ENCODE measurements at regions not wholly inside any gene's neighbourhood (a gene's known extent, or its start where the extent isn't known, plus 50 kb on each side); places are given as distances from the start of the nearest gene placed in this dataset.

- no peak for TF ChIP-seq CTCF (IDR thresholded peaks at IDR 0.05)
- no peaks in the 10 kb centered on the region for H3K9me3 ChIP-seq (replicated peaks in 1 of 2; ENCODE audit: control insufficient read depth in 1 of 2, insufficient read depth in 1 of 2, low read length in 2 of 2)
- no CpG with 5 or more reads among the region's 2 CpGs for WGBS (ENCODE audit: insufficient coverage)
- Mint-ChIP-seq H3K27me3 (ENCODE audit: low read depth in 3 of 3) (no peaks in the 10 kb centered on the region), H3K36me3 (no peaks in the 10 kb centered on the region), H3K9me3 (peaks cover 0 to 2% (median 2%) of the 10 kb centered on the region in 7 donors), H3K27ac (no peak overlapping the region), H3K4me3 (no peak overlapping the region), H3K4me1 (peaks cover 8% of the 10 kb centered on the region)
- H3K36me3 ChIP-seq (replicated peaks in 1 of 2; ENCODE audit: control insufficient read depth in 1 of 2, insufficient read depth in 2 of 2, low read length in 2 of 2), result no peaks in the 10 kb centered on the region
- intact Hi-C loops (cut with micrococcal nuclease), result no loop called here
- H3K27me3 ChIP-seq (ENCODE audit: control insufficient read depth in 2 of 2, insufficient read depth in 2 of 2, low read length in 2 of 2), result no peaks in the 10 kb centered on the region
- H3K79me2 ChIP-seq (ENCODE audit: insufficient read depth, low read length), result no peaks in the 10 kb centered on the region
- H3K9ac ChIP-seq (ENCODE audit: insufficient read depth, low read length, poor library complexity, severe bottlenecking), result no peak overlapping the region
- no peaks in the 10 kb centered on the region for H3K4me1 ChIP-seq (ENCODE audit: control insufficient read depth in 1 of 2, insufficient read depth in 2 of 2, low read length in 2 of 2)
- no peak overlapping the region for H3K4me3 ChIP-seq (replicated peaks in 1 of 3; ENCODE audit: low read depth in 2 of 3, low read length in 3 of 3)
- H3K4me2 ChIP-seq (replicated peaks; ENCODE audit: extremely low read depth, low read length, poor library complexity, severe bottlenecking), result no peak overlapping the region
- H2AFZ ChIP-seq (ENCODE audit: insufficient read depth, low read depth, low read length, poor library complexity, severe bottlenecking), result no peak overlapping the region
- no peaks in the 10 kb centered on the region for H4K20me1 ChIP-seq (ENCODE audit: insufficient read depth, low read length)
- no peak overlapping the region for H3K27ac ChIP-seq (ENCODE audit: low read depth in 1 of 2, low read length in 2 of 2)
- no peak for DNase-seq
Measured at GRCh38 chr4:165613581-165613980, 234.8 kb downstream of the CPE start.

GRCh38 chr4:165620913-165621312 is 242.1 kb downstream of the CPE start:
- no peaks in the 10 kb centered on the region for H3K27me3 ChIP-seq (ENCODE audit: control insufficient read depth in 2 of 2, insufficient read depth in 2 of 2, low read length in 2 of 2)
- Mint-ChIP-seq H3K9me3 (peaks cover 0 to 13% (median 4%) of the 10 kb centered on the region in 7 donors), H3K36me3 (no peaks in the 10 kb centered on the region), H3K27me3 (ENCODE audit: low read depth in 3 of 3) (no peaks in the 10 kb centered on the region), H3K4me3 (no peak overlapping the region), H3K4me1 (no peaks in the 10 kb centered on the region), H3K27ac (no peak overlapping the region)
- H3K4me3 ChIP-seq (replicated peaks in 1 of 3; ENCODE audit: low read depth in 2 of 3, low read length in 3 of 3), result no peak overlapping the region
- no peaks in the 10 kb centered on the region for H3K4me1 ChIP-seq (ENCODE audit: control insufficient read depth in 1 of 2, insufficient read depth in 2 of 2, low read length in 2 of 2)
- H3K9me3 ChIP-seq (replicated peaks in 1 of 2; ENCODE audit: control insufficient read depth in 1 of 2, insufficient read depth in 1 of 2, low read length in 2 of 2), result no peaks in the 10 kb centered on the region
- H2AFZ ChIP-seq (ENCODE audit: insufficient read depth, low read depth, low read length, poor library complexity, severe bottlenecking), result no peak overlapping the region
- TF ChIP-seq CTCF (IDR thresholded peaks at IDR 0.05), result no peak
- H3K27ac ChIP-seq (ENCODE audit: low read depth in 1 of 2, low read length in 2 of 2), result no peak overlapping the region
- H4K20me1 ChIP-seq (ENCODE audit: insufficient read depth, low read length), result no peaks in the 10 kb centered on the region
- DNase-seq, result no peak
- no peaks in the 10 kb centered on the region for H3K36me3 ChIP-seq (replicated peaks in 1 of 2; ENCODE audit: control insufficient read depth in 1 of 2, insufficient read depth in 2 of 2, low read length in 2 of 2)
- intact Hi-C loops (cut with micrococcal nuclease), result no loop called here
- no peak overlapping the region for H3K4me2 ChIP-seq (replicated peaks; ENCODE audit: extremely low read depth, low read length, poor library complexity, severe bottlenecking)
- no CpG with 5 or more reads among the region's 3 CpGs for WGBS (ENCODE audit: insufficient coverage)
- no peak overlapping the region for H3K9ac ChIP-seq (ENCODE audit: insufficient read depth, low read length, poor library complexity, severe bottlenecking)
- no peaks in the 10 kb centered on the region for H3K79me2 ChIP-seq (ENCODE audit: insufficient read depth, low read length)

All from CD14-positive monocyte (primary cell).